Breast epithelium (tissue), 3 donors: ENCODE measurements at regions not wholly inside any gene's neighbourhood (a gene's known extent, or its start where the extent isn't known, plus 50 kb on each side); places are given as distances from the start of the nearest gene placed in this dataset.

Experiments
- POLR2A ChIP-seq: fragments of 450-650 bp; IDR thresholded peaks from one replicate; pipeline ENCODE4 v1.6.1; 2016; ENCODE audit warnings: antibody characterized with exemption, mild to moderate bottlenecking, moderate library complexity
- POLR2AphosphoS5 ChIP-seq, 3 donors: sonication (generic); formaldehyde crosslinking; IDR thresholded peaks; one replicate each; pipeline ENCODE4 v1.6.1; 2017; ENCODE audit warnings: antibody characterized with exemption in 3 of 3
- TF ChIP-seq, protein P1 (sequence below), 3 donors: fragments of 450-650 bp; IDR thresholded peaks; one replicate each; pipeline ENCODE4 v1.5.1; 2016 to 2017; ENCODE audit warnings: antibody characterized with exemption in 3 of 3, mild to moderate bottlenecking in 3 of 3, moderate library complexity in 3 of 3

DNA sequence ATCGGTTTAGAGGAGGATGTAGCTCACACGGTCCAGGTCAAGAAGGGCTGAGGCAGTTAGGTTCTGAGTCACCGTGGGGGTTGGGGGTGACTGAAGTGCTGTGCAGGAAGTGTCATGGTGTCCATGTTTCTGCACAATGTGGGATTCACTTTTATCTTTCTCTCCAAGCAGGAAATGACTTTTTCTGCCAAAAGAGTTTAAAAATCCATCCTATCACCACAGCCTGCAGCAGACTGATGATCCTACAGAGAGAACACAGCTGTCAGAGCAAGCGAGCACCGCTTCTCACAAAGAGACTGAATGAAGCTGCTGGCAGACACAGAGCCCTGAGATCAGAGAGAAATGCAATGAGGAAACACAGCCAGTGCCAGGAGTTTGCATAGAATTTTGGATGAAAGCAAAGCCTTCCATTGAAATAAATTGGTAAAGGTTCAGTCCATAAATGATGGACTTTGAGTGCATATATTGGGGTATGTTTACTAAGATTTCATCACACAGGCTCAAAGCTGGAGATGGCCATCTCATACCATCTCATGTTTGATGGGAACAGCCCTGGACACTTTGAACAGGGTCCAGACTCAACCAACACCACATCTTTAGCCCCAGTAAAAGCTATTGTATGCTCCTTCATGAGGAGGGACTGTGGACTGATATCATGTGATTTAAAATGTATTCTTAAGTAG is 213.9 kb upstream of the FBXL7 start:
- TF ChIP-seq, protein P1, sequence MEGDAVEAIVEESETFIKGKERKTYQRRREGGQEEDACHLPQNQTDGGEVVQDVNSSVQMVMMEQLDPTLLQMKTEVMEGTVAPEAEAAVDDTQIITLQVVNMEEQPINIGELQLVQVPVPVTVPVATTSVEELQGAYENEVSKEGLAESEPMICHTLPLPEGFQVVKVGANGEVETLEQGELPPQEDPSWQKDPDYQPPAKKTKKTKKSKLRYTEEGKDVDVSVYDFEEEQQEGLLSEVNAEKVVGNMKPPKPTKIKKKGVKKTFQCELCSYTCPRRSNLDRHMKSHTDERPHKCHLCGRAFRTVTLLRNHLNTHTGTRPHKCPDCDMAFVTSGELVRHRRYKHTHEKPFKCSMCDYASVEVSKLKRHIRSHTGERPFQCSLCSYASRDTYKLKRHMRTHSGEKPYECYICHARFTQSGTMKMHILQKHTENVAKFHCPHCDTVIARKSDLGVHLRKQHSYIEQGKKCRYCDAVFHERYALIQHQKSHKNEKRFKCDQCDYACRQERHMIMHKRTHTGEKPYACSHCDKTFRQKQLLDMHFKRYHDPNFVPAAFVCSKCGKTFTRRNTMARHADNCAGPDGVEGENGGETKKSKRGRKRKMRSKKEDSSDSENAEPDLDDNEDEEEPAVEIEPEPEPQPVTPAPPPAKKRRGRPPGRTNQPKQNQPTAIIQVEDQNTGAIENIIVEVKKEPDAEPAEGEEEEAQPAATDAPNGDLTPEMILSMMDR (IDR thresholded peaks at IDR 0.05) = no peak
- TF ChIP-seq POLR2A (no peak), POLR2AphosphoS5 (IDR thresholded peaks at IDR 0.05) (no peak)
